ENCODE measurements at regions not wholly inside any gene's neighbourhood (a gene's known extent, or its start where the extent isn't known, plus 50 kb on each side); places are given as distances from the start of the nearest gene placed in this dataset.
"Not testable (repeated sequence)": the region's sequence is repeated elsewhere in the genome, so short reads cannot be mapped to it uniquely, and the experiment has no call there.

DNA sequence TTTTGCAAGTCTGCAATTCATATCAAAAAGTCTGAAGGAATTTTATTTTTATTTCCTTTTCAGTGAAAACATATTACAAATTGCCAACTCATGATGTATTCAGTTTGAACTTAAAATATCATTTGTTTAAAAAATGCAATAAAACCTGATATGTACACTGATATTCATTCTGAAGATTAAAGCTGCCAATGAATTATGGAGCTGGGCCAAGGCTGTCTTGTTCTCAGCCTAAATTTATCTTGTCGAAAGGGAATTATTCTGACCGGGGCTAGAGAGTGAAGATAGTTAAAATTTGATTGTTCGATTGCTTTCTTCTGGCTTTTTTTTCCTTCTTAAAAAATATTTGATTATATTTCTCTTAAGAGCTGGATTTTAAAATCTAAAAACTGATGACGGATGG, 54.0 kb upstream of the RBFOX1 start:
- no peak for DNase-seq (ENCODE audit: low spot score)

DNA sequence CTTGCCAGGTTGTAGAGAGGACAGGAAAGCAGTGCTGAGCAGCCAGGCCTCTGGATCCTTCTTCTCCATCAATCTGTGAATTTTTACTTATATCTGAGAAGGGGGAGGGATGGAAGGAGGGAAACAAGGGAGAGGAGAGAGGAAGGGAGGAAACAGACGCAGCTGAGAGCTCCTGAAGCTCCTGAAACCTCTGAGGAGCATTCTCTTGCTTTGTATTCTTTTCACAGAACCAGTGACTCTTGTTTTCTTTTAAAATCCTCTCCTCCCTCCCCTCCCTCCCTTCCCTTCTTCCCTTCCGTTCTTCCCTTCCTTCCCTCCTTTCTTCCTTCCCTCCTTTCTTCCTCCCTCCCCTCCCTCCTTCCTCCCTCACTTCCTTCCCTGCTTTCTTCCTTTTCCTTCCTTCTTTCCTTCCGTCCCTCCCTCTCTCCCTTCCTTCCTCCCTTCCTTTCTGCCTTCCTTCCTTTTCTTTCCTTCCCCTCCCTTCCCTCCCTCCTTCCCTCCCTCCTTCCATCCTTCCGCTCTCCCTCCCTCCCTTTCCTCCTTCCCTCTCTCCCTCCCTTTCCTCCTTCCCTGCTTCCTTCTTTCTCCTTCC, 60.0 kb upstream of the RBFOX1 start:
- no peak for DNase-seq (ENCODE audit: low spot score)

DNA sequence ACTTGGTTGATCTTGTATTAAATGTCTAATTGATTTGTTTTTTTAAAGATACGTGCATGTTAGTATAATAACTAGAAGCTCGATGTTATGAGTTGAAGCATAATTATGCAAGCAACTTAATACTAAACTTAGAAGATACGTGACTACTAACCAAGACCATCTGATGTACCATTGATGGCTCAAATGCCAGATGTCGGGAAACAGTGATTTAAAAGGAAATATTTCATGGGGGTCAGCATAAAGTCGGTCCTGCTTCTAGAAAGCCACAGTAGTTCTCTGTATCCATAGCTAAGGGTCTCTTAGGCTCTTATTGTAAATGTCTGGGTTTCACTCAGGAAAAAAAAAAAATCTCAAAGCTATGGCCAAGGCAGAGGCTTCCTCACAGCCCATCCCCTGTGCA, 61.2 kb upstream of the RBFOX1 start:
- no peak for DNase-seq (ENCODE audit: low spot score)

DNA sequence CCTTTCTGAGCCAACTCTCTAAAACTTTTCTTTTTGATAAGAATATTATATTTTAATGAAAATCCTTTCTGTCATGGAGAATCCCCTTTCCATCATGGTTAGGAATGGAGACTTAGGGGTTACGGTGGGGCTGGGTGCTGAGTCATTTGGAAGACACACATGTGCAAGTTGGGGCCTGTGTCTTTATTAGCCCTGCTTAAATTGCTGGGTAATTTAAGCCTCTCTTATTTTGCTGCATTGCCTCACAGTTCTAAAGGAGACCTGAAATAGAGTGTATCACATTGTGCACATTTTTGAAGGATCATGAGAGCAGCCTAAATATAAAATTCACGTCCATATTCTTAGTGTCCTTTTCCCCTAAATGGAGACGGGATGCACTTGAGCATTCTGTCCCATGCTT, 61.8 kb upstream of the RBFOX1 start:
- no peak for DNase-seq (ENCODE audit: low spot score)

DNA sequence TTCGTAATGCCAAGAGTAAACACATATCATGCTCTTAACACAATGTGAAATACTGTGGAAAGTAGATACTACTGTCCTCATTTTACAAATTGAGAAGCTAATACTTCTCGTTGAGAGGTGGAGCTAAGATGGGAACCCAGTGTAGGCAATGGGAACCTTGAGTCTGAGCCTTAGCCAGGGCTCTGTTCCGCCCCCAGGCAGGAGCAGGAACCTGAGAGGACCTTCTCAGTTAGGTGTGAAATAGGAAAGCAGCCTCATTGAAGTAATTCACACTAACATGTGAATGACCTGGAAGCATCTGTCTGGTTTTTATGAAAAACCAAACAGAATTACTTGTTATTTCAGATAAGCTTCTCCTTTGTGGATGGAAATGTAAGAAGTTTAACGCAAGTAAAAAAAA, 62.6 kb upstream of the RBFOX1 start:
- DNase-seq (ENCODE audit: low spot score), result no peak

DNA sequence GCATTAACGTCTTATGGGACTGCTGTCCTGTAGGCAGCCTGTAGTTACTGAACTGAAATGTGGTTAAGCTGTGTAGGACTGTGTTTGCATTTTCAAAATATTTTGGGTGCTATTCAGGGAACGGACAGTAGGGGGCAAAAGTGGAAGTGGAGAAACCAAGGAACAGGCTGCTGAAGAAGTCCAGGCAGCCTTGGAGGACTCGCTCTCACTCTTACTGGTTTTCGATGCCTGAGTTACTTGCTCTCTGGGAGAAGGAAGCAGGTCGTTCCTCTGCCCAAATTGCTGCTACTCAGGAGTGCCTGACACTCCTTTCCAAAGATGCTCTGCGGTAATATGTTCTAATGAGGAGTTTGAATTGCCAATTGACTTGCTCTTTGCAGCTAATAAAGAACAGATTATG, 64.5 kb upstream of the RBFOX1 start:
- DNase-seq (ENCODE audit: low spot score), result no peak

DNA sequence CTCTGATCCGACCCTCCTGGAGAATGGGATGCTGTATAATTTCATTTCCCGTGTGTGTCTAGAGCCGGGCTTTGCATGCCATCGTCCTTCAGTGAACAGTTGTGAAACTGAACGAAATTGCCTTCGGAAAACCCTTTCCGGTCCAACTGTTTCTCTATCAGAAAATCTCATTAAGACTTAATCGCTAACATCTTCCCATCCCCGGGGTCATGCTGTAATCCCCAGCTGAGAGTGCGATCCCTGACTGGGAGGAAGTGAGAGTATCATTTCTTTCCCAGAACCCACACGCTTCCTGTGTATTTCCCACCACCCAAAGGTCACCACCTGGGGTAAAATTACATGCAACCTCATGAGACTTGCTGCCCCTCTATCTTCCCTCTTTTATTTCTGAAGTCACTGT, 75.6 kb upstream of the RBFOX1 start:
- no peak for DNase-seq (ENCODE audit: low spot score)

DNA sequence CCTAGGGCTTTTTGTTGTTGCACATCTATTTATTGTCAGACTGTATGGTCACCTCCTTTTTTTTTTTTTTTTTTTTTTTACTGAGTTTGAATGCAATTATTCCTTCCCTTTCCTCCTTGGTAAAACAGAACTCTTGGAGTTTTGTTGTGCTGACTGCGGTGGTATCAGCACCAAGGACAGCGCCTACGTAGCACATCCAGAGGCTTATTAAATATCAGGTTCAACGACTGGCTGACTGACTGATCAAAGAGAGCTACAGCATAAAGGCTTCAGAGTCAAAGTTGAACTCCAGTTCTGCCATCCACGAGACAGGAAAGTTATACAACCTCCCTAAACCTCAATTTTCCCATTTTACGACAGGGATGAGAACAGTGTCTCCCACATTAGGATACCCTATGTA, 86.1 kb upstream of the RBFOX1 start:
- DNase-seq (ENCODE audit: low spot score), result no peak

DNA sequence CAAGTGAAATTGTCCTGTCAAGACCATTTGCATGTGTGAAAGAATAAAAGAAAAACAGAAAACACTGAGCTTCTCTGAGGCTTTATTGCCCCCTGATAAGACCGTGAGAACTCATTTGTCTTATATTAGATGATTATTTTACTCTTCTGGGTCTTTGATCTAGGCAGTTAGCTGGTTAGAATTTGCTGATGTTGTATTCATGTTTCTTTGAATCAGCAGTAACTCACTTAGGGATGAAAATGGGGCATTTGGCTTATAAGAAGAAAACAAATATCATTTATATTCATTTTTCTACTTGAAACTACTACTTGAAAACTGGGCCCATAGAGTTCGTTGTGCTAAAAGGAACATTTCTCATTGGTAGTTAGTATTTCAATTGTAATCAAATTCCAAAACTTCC, 93.1 kb upstream of the RBFOX1 start:
- no peak for DNase-seq (ENCODE audit: low spot score)

DNA sequence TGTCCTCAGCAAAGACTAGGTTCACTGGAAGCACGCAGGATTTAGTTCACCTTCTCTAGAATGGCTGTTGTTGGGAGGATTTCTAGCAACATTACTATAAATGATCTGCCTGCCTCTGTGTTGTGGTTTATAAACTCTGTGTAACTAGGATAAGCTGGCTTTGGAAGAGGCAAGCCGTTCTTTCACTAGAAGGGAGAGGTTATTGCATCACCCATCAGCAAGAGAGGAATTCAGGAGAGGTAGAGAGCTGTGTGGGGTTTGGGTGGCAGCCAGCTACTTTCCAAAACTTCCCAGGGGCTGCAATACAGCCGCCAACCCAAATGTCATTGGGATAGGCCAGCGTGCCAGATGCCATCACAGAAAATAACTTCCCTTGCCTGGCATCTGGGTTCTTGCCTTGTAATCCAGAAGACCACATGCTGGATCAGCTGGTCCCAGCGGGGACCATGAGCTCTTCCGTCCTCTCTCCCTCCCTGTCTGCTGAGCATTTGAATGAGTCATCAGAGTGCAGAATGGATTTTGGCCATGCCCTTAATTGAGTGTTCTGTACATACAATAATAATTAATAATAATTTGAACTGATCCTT, 95.7 kb upstream of the RBFOX1 start:
- DNase-seq (ENCODE audit: low spot score), result no peak

DNA sequence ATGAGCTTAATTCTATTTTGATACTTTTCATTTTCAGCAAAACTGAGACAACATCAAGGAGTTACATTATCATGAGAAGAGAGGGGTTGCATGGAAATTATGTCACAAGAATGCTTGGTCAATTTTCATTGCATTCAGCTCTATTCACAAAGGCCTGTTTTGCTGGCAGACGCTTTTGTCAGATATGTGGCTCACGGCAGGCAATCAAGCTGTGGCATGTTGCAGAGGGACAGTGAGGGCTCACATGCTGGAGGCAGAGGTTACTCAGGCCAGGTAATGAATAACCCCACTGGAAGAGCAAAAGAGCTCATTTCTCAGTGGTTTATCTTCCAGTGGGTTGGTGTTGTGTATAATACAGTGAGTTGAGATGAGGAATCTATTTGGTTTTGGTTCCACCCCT, 98.7 kb upstream of the RBFOX1 start:
- no peak for DNase-seq (ENCODE audit: low spot score)

DNA sequence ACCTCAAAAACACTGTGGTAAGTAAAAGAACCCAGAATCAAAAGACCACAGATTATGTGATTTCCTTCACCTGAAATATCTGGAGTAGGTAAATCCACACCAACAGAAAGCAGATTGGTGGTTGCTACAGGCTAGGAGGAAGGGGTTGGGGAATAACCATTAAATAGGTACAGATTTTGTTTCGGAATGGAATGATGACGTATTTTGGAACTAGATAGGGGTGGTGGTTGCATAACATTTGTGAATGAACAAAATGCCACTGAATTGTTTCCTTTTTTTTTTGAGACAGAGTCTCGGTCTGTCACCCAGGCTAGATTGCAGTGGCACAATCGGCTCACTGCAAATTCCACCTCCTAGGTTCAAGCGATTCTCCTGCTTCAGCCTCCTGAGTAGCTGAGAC, 100.9 kb upstream of the RBFOX1 start:
- DNase-seq (ENCODE audit: low spot score), result no peak

DNA sequence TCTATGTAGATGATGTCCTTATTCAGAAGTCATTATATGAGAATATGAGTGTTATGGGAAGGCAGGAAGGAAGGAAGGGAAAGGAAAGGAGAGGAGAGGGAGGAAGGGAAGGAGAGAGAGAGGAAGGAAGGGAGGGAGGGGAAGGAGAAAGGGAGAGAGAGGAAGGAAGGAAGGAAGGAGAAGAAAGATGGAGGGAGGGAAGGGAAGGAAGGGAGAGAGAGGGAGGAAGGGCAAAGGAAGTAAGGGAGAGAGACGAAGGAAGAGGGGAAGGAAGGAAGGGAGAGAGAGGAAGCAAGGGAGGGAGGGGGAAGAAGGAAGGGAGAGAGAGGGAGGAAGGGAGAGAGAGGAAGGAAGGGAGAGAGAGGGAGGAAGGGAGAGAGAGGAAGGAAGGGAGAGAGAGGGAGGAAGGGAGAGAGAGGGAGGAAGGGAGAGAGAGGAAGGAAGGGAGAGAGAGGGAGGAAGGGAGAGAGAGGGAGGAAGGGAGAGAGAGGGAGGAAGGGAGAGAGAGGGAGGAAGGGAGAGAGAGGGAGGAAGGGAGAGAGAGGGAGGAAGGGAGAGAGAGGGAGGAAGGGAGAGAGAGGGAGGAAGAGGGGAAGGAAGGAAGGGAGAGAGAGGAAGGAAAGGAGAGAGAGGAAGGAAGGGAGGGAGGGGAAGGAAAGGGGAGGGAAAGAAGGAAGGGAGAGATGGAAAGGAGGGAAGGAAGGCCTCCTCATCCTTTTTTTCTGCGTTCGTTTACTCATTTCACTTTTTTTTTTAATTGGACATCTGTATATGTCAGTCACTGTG, 103.0 kb upstream of the RBFOX1 start:
- DNase-seq (ENCODE audit: low spot score), result not testable (repeated sequence)

DNA sequence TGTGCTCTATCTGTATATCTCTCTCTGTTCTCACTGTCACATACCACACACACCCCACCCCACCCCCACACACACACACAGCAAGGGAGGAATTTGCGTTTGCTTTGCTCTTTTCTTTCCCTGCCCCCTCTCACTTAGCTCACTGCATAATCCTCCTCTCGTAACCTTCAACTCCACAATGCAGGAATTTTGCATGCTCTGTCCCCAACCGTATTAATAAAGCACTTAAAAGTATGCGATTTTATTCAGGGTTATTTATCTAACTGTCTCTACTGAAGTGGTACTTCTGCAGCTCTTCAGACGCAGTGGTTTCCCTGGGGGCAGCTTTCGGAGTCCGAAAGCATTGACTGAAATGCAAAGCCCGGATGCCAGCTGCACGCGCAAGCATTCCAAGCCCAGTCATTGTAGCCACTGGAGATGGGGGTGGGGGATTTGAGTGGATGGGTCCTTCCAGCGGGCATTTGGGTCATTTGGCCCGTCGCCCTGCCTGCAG, 105.4 kb upstream of the RBFOX1 start:
- no peak for DNase-seq (ENCODE audit: low spot score)

DNA sequence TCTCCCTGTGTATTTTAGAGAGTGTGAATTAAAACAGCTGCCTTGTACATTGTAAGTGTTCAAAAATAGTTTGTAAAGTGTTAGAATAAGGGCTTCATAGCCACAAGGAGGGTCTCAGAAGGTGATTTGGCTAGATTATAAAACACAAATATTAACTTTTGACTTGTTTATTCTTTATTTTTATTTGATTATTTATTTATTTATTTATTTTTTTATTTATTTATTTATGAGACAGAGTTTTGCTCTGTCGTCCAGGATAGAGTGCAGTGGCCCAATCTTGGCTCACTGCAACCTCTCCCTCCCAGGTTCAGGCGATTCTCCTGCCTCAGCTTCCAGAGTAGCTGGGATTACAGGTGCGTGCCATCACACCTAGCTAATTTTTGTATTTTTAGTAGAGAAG, 111.5 kb upstream of the RBFOX1 start:
- DNase-seq (ENCODE audit: low spot score), result no peak

DNA sequence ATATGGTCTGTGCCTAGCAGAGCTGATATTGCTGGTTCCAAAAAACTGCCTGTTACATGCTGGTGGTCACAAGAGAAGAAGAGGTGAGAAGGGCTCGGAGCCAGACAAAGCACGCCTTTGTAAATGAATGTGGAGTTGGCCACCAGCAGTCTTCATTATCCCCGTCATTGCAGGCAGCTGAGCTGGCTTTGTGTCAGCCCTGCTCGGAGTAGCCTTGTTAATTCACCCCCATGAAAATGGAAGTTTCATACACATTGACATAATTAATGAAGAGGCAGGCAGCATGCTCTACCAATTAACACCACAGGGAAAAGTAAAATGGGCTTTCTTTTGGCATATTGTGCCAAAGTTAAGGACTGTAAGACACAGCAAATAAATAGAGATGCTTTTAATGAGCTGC, 113.7 kb upstream of the RBFOX1 start:
- no peak for DNase-seq (ENCODE audit: low spot score)

DNA sequence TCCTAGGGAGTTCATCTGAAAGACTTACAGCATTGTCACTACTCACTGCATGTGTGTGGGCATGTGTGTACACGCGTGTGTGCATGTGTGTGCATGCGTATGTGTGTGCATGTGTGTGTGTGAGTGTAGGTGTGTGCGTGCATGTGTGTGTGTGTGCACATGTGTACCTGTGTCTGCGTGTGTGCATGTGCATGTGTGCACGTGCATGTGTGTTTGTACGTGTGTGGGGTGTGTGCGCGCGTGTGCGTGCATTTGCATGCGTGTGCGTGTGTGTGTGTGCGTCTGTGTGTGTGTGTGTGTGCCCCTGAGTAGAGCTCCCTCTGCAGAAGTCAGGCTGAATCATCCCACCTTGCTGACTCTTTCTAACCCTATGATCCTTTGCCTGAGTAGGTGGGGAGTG, 114.8 kb upstream of the RBFOX1 start:
- no peak for DNase-seq (ENCODE audit: low spot score)

DNA sequence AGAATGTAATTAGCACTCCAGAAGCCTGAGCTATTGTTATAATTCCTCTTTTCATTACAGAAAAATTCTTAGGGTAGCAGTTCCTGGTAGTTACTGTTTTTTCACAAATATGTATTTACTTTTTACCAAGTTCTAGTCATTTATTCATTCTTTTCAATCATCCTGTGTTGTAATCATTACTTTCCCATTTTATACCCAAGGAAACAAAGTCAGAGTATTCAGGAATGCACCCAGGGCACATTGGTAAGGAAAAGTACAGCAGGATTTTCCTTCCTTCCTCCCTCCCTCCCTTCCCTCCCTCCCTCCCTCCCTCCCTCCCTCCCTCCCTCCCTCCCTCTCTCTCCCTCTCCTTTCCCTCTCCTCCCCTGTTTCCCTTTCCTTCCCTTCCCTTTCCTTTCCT, 115.9 kb upstream of the RBFOX1 start:
- no peak for DNase-seq (ENCODE audit: low spot score)

DNA sequence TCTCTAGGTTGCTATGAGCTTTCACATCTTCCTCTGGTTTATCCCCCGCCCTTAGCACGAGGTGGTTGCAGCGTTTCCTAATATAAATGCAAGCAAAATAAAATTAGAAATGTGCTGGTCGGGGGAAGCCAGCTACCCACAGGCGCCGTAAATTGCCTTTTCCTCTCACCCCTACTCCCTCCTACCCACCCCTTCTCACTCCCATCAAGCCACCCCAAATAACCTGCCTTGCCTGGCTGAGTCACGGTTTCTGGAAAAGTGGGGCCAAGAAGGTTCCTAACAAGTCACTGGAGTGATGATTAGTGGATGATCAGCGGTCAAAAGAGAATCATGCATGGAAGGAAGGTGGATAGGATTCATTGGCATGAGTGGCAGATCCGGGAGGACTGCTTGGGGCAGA, 120.9 kb upstream of the RBFOX1 start:
- no peak for DNase-seq (ENCODE audit: low spot score)

DNA sequence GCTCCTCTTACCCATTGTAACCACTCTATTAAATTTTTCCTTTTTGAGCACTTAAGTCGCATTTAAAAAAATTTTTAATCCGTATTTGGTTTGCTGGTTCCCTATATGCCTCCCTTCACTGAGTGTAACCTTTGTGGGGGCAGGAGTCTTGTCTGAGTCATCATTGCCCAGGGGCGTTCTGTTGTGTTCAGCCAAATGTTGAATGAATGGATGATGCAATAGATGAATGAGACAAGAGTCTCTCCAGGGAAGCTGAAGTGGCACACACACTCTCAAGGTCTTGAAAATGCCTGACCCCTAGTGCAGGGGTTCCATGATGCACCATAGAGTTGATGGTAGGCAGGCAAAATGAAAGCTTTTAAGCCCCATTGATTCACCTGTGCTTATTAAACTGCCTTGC, 123.0 kb upstream of the RBFOX1 start:
- DNase-seq (ENCODE audit: low spot score), result no peak

DNA sequence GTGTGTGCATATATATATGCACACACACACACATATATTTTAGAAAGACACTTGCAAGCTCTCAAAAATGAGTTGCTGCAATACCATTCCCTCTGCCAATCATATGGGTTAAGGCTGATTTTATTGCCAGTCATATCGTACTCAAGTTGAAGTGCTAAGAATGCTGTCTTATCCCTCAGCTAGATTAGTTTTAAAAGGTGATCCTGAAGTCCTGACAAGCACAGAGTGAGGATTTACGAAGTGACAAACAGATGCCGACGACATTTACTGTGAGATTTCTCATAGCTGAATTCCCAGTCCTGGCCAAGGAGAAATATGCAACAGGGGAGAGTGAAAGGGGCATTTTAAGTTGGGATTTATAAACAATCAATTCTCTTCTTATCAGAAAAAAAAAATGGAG, 126.2 kb upstream of the RBFOX1 start:
- no peak for DNase-seq (ENCODE audit: low spot score)

DNA sequence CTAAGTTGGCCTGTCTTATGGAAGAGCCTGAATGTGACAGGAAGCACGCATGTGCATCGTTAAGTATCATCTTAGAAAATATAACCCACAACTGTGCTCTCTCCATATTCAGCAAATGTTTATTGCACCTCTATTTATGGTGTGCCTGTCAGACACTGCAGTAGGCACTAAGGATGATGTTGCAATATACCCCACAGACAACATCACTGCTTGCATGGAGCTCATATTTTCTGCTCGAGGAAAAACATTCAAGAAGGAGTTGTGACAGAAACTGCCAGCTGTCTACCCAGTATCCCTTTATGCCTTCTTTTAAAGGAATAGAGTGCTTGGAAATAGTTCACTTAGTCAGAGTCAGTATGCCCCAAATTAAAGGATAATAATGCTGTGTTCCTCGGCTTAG, 132.3 kb upstream of the RBFOX1 start:
- no peak for DNase-seq (ENCODE audit: low spot score)

DNA sequence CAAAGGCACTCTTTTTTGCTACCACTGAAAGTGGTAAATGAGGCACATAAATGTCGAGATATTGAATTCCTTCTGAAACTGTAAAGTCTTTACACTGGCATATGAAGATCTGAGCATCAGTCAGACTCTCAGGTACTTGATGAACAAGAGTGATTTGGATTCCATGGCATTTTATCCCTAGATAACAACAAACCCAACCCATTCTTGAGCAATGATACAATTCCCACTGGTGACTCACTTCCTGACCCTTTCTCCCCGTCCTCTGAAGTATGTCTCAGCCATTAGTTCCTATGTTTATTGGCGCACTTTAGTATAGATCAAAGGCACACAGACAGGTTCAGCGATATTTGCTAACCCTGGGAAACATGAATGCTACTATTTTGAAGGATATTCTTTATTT, 147.0 kb upstream of the RBFOX1 start:
- no peak for DNase-seq (ENCODE audit: low spot score)

DNA sequence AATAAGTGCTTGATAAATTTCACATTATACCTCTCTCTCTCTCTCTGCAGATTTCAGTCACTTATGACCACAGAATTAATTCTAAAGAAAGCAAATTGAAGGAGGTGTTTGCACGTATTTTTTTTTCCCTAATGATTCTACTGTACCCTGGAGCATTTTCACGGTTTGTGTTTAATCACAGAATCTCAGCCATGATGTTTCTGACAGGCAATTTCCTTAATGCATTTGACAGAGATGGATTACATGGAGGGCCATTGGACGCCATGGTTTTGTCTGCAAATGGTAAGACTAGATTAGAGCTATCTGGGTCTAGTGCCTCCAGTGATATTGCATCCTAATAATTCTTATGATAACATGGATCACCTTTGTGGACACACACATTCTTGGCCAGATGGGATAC, 147.5 kb upstream of the RBFOX1 start:
- DNase-seq (ENCODE audit: low spot score), result no peak

Data from CD4-positive, alpha-beta T cell treated with Interleukin-15 for 4 hours (primary cell).